ENCODE measurements at regions not wholly inside any gene's neighbourhood (a gene's known extent, or its start where the extent isn't known, plus 50 kb on each side); places are given as distances from the start of the nearest gene placed in this dataset.

GRCh38 chr6:153729189-153729588, 309.9 kb upstream of the OPRM1 start:
- TF ChIP-seq CTCF (IDR thresholded peaks at IDR 0.05): no peak
- TF ChIP-seq POLR2AphosphoS5 (IDR thresholded peaks at IDR 0.05): no peak
- no peak for TF ChIP-seq POLR2A (IDR thresholded peaks at IDR 0.05)

Data from prostate gland (tissue), 2 donors.